Activated B cell treated with CpG ODN at 0.5 μM for 24 hours (primary cell): ENCODE measurements at regions not wholly inside any gene's neighbourhood (a gene's known extent, or its start where the extent isn't known, plus 50 kb on each side); places are given as distances from the start of the nearest gene placed in this dataset.

Experiments
- ATAC-seq: fragments of 200-7000 bp; cut with Tn5 transposase; one replicate; pipeline ENCODE4 v1.10.0; 2021; ENCODE audit warnings: low read depth, mild to moderate bottlenecking, moderate library complexity
- CTCF ChIA-PET: fragments of 350-600 bp; sonication (Branson Sonifier 250); formaldehyde crosslinking; loops from one replicate; lab custom pipeline; 2021; ENCODE audit warnings: antibody characterized with exemption; lab: Charles Lee
- POLR2A ChIA-PET: fragments of 350-600 bp; sonication (Branson Sonifier 250); formaldehyde crosslinking; loops from one replicate; lab custom pipeline; 2021; ENCODE audit warnings: antibody characterized with exemption; lab: Charles Lee
- DNase-seq: peaks from one replicate; pipeline ENCODE4 v3.0.0; 2022
- H3K27ac Mint-ChIP-seq: one replicate; pipeline ENCODE4 v1.8.0; 2020; ENCODE audit warnings: mixed read lengths
- H3K27me3 Mint-ChIP-seq: one replicate; pipeline ENCODE4 v1.8.0; 2021; ENCODE audit warnings: mixed read lengths
- H3K36me3 Mint-ChIP-seq: one replicate; pipeline ENCODE4 v1.8.0; 2021; ENCODE audit warnings: low read depth, mixed read lengths
- H3K4me1 Mint-ChIP-seq: one replicate; pipeline ENCODE4 v1.8.0; 2021; ENCODE audit warnings: mixed read lengths
- H3K4me3 Mint-ChIP-seq: one replicate; pipeline ENCODE4 v1.8.0; 2020; ENCODE audit warnings: mild to moderate bottlenecking, mixed read lengths
- H3K9me3 Mint-ChIP-seq: one replicate; pipeline ENCODE4 v1.8.0; 2020; ENCODE audit warnings: mixed read lengths
- intact Hi-C: fragments of 100-400 bp; cut with micrococcal nuclease; formaldehyde crosslinking; loops from one replicate; pipeline ENCODE4 v1.15.1; 2024
- TF ChIP-seq, protein P1 (sequence below): fragments of 200-600 bp; IDR thresholded peaks from one replicate; pipeline ENCODE4 v1.8.0; 2022; ENCODE audit warnings: antibody characterized with exemption, mild to moderate bottlenecking

DNA sequence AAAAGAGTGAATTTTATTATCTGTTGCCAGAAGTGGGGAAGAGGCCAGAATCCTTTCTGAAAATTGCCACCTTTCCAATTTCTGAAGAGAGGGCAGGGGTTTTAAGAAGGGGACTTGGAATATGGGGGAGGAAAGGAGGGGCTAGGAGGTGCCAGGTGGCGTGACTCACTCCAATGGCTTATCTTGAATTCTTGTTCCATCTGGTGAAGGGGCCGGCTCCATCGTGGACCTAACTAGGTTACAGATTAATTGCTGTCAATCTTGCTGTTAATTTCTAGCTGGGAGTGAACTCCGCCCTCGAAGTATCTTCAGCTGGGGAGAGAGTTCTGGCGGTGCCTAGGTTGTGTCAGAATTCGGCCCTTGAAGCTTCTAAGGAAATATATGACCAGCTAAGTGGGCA lies 138.7 kb downstream of the YTHDC2 start:
- intact Hi-C loops: no loop called here
- H3K4me1 Mint-ChIP-seq: no peaks in the 10 kb centered on the region
- DNase-seq: no peak
- ChIA-PET POLR2A (no interaction called here), CTCF (no interaction called here)
- H3K9me3 Mint-ChIP-seq: peaks cover 6% of the 10 kb centered on the region
- TF ChIP-seq, protein P1, sequence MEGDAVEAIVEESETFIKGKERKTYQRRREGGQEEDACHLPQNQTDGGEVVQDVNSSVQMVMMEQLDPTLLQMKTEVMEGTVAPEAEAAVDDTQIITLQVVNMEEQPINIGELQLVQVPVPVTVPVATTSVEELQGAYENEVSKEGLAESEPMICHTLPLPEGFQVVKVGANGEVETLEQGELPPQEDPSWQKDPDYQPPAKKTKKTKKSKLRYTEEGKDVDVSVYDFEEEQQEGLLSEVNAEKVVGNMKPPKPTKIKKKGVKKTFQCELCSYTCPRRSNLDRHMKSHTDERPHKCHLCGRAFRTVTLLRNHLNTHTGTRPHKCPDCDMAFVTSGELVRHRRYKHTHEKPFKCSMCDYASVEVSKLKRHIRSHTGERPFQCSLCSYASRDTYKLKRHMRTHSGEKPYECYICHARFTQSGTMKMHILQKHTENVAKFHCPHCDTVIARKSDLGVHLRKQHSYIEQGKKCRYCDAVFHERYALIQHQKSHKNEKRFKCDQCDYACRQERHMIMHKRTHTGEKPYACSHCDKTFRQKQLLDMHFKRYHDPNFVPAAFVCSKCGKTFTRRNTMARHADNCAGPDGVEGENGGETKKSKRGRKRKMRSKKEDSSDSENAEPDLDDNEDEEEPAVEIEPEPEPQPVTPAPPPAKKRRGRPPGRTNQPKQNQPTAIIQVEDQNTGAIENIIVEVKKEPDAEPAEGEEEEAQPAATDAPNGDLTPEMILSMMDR: no peak
- no peaks in the 10 kb centered on the region for H3K36me3 Mint-ChIP-seq
- H3K4me3 Mint-ChIP-seq: no peak overlapping the region
- no peak for ATAC-seq
- peaks cover 8% of the 10 kb centered on the region for H3K27me3 Mint-ChIP-seq
- H3K27ac Mint-ChIP-seq: no peak overlapping the region

DNA sequence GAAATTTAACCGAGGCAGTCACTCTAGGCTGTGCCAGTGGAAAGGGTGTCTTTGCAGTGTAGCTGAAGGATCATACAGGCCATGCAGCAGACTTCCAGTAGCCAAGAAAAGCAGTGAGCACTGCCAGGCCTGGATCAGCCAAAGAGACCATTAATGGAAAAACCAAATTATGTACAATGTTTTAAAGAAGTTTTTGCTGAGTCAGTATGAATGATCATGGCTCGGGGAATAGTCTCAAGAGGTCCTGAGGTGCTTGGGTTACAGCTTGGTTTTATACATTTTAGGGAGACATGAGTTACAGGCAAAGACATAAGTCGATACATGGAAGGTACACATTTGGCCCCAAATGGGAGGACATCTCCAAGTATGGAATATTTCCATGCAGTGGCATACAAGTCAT lies 141.3 kb downstream of the YTHDC2 start:
- TF ChIP-seq, protein P1: no peak
- Mint-ChIP-seq H3K36me3 (no peaks in the 10 kb centered on the region), H3K9me3 (peaks cover 6% of the 10 kb centered on the region), H3K27ac (no peak overlapping the region), H3K4me1 (no peaks in the 10 kb centered on the region), H3K27me3 (no peaks in the 10 kb centered on the region), H3K4me3 (no peak overlapping the region)
- ChIA-PET POLR2A (no interaction called here), CTCF (no interaction called here)
- DNase-seq (no peak), ATAC-seq (no peak)
- intact Hi-C loops: no loop called here

DNA sequence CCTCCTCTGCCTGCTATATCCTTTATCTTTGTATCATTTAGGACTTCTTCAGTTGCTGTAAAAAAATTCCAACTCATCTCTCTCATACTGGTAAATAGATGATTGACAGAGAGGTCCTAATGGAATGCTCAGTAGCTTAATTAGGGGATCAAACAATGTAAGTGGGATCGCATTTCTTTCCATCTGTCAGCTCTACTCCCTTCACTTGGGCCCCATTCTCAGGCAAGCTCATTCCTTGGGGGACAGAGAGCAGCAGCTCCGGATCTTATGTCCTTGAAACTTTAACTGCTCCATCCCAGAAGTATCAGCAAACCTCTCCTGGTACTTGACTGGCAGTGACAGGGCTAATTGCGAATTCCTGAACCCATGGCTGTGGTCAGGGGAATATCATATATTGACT lies 146.7 kb downstream of the YTHDC2 start:
- DNase-seq (no peak), ATAC-seq (no peak)
- no peak overlapping the region for H3K4me3 Mint-ChIP-seq
- intact Hi-C loops: no loop called here
- H3K4me1 Mint-ChIP-seq: no peaks in the 10 kb centered on the region
- TF ChIP-seq, protein P1: no peak
- ChIA-PET POLR2A (no interaction called here), CTCF (no interaction called here)
- no peaks in the 10 kb centered on the region for H3K9me3 Mint-ChIP-seq
- H3K36me3 Mint-ChIP-seq: no peaks in the 10 kb centered on the region
- no peak overlapping the region for H3K27ac Mint-ChIP-seq
- peaks cover 14% of the 10 kb centered on the region for H3K27me3 Mint-ChIP-seq

DNA sequence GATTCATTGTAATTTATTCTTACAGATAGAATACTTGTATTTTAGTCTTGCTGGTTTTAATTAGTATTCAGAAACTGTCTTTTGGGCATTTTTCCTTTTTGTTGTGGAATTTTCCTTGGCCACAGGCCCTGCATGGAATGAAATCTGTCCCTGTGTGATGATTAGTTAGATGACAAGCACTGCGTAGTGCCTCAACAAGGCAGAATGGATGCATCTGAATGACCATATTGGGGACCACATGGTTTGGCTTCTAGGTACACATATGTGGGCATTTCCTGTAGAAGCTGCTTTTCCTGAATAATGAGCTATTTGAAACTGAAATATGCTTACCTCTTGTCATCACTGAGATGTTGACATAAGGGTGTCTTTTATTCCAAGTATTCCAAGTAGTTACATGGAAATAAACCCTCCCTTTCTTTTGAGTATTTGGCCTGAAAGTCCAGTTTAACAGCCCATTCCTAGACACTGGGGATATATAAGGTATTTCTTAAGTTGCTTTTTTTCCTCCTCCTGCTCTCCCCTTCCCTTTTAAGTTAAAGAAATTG lies 147.3 kb downstream of the YTHDC2 start:
- intact Hi-C loops: no loop called here
- Mint-ChIP-seq H3K9me3 (no peaks in the 10 kb centered on the region), H3K4me1 (no peaks in the 10 kb centered on the region), H3K27me3 (peaks cover 14% of the 10 kb centered on the region), H3K36me3 (no peaks in the 10 kb centered on the region), H3K4me3 (no peak overlapping the region), H3K27ac (no peak overlapping the region)
- ChIA-PET CTCF (no interaction called here), POLR2A (no interaction called here)
- no peak for ATAC-seq
- TF ChIP-seq, protein P1: no peak
- no peak for DNase-seq

DNA sequence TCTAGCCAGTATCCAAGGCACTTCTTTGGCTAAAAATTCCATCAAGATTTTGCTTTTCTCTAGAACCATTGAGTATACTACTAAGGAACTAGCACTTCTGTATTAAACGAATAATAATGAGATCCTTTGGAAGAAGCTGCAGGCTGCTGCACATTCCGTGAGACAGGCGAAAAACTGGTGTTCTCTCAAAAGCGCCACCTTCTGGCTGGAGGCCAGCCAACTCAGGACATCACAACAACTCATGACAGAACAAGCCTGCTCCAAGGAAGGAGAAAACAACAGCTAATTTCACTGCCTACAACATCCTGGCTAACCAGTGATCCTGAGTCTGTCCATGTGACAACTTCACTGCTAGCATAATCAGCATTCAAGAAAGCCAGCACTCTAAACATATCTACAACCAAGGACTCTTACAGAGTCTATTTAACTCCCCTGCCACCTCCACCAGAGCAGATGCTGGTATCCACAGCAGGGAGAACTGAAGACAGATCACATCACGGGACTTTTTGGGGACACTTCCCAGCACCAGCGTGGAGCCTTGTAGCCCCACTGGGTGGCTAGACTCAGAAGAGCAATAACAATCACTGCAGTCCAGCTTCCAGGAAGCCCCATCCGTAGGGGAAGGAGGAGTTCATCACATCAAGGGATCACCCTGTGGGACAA lies 150.5 kb downstream of the YTHDC2 start:
- ChIA-PET CTCF (interaction anchor here (1.4 kb wide), 1 partner anchor 52 kb away, joined by 3 read pairs; no protein-coding TSS in a partner anchor), POLR2A (no interaction called here)
- Mint-ChIP-seq H3K4me3 (no peak overlapping the region), H3K36me3 (no peaks in the 10 kb centered on the region), H3K9me3 (peaks cover 3% of the 10 kb centered on the region), H3K4me1 (no peaks in the 10 kb centered on the region), H3K27me3 (peaks cover 14% of the 10 kb centered on the region), H3K27ac (no peak overlapping the region)
- intact Hi-C loops: no loop called here
- DNase-seq: no peak
- TF ChIP-seq, protein P1: no peak
- no peak for ATAC-seq
